T-helper 2 cell (primary cell): ENCODE measurements at regions not wholly inside any gene's neighbourhood (a gene's known extent, or its start where the extent isn't known, plus 50 kb on each side); places are given as distances from the start of the nearest gene placed in this dataset.
A peak's percentile ranks its signal among the peaks of the same experiment; 100 is the strongest.
"Not testable (repeated sequence)": the region's sequence is repeated elsewhere in the genome, so short reads cannot be mapped to it uniquely, and the experiment has no call there.

ENCODE experiments used
- DNase-seq, 5 experiments: peaks; one replicate each; pipeline versions ENCODE4 v3.0.0 to v3.0.0-alpha.2; 2012 to 2022

DNA sequence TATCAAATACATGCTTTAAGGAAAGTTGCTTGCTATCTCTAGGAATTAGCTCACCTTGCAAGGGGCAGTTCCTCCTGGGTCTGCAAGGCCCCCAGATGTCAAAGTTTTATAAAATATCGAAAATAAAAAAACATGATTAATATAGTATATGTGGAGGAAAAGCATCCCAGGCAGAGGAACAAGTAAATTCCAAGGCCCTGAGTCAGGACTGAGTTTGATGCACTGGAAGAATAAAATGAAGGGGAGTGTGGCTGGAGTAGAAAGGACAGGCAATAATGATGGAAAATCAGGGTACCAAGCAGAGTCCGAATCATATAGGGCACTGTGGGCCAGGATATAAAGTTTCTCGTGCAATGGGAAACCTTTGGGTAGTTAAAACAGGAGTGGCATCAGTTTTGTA, 112.4 kb upstream of the EEPD1 start:
- DNase-seq, result no peak

DNA sequence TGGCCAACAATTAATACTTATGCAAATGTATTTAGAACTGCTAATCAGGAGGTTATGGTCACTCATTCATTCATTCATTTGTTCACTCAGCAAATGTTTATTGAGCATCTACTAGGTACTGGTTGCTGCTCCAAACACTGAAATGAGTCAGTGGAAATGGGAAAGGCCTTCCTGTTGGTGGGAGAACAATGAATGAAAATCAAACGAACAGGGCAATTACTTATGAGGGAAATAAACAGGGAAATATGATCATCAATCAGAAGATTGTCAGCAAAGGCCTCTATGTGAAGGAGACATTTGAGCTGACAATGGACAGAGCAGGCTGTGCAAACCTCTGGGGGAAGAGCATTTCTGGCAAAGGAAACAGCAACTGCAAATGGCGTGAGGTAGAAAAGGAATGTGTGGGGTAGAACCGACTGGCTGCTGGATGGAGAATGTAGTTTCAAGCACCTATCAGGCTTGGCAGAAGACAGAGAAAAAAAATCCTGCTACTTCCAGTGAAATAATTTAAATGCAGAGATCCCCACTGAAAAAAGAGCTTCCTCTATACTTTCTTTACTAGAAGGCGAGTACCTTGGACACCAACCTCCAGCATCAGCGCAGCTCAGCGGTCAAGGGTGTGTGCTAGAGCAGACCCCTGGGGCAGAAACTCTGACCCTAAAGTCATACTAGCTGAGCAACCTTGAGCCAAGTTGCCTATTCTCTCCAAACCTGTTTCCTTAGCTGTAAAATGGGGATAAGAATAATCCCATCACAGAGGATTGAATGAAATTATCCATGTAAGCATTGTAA, 108.8 kb upstream of the EEPD1 start:
- no peak for DNase-seq

DNA sequence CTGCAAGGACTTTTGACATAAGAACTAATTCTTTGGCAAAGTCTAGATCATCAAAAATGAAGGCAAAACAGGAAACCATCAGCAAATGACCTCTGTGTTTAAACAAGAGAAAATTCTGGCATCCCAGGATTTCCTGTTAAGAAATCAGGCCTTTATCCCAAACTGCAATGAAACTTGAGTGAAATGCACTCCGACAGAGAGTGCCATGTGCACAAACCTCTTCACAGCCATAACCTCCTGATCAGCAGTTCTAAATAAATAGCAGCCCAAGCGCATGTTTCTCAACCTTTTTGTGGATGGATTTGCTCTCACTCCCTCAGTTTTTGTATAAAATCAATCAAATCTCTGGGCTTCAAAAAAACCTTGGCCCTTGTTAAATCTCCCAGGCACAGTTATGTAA, 107.7 kb upstream of the EEPD1 start:
- DNase-seq, result no peak

DNA sequence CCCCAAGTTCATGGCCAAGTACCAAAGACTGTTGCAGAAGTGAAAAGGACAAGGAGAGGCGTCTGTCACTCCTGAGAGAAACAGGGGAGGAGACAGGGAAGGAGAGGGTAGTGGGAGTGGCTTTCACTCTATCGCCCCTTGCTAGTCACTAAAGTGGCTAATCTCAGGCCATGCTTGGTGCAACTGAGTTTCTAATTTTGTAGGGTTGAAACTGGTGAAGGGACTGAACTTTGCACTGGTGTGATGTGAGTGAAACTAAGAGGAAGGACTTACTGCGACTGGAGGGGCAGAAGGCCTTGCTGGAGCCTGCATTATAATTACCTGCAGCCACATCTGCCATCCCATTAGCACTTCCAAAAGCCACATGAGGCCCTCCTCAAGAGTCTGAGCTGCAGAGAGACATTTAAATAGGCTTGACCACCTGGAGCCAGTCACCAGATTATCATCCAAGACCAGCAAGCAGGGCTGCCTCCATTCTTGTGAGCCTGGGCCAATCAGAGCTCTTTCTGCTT, 107.2 kb upstream of the EEPD1 start:
- no peak for DNase-seq

DNA sequence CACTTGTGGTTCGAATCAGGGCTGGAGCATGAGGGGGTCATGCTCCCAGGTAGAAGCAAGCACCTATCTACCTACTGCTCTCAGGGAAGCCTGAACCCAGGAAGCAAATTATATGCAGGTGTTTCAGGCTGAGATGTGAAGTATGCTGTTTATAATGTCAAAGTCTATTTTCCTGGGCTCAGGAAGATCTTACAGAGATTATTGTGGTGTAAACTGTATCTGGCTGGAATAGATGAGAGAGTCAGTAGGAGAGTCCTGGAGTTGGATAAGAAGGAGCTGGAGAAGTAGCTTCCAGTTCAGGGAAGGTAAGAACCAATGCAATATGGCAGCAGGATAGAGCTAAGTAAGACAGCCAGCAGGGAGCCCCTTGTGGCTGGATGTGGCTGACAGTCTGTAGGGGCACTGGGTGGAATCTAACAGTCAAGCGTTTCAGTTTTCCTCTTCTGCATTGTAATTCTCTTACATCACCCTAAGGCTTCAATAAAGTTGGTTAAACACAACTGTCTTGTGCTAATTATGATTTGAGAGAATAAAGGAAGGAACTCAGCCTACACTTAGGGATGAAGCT, 105.9 kb upstream of the EEPD1 start:
- DNase-seq, result no peak

DNA sequence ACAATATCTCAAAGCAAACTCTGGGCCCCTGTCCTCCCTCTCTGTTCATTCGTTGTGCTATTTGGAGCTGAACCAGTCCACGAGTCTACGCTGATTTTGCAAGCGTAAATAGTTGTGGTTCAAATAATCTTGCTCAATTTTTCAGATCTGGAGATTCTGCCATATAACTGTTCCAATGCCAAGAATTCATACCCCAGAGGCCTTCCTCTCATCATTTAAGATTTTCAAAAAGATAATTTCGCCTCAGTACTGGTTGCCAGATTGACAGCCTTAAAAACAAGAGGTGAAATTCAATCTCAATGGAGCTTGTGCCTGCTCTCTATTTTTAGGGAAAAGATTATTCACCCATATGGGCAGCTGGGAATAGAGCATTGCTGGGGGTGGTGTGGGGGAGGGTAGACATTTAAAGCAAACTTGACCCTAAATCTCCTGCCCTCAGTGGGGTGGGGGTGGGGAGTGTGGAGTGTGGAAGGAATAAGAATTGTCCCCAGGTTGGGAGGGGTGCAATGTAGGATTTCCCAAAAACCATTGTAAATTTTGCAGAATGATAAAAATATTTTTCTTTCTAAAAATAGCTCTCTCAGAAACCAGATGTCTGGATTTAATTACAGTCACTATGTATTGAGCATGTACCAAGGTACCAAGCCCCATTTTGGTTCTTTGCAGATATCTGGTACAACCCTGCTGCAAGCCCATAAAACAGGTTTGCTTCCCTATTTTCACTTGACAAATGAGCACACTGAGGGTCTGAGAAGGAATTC, 104.7 kb upstream of the EEPD1 start:
- DNase-seq, result no peak

DNA sequence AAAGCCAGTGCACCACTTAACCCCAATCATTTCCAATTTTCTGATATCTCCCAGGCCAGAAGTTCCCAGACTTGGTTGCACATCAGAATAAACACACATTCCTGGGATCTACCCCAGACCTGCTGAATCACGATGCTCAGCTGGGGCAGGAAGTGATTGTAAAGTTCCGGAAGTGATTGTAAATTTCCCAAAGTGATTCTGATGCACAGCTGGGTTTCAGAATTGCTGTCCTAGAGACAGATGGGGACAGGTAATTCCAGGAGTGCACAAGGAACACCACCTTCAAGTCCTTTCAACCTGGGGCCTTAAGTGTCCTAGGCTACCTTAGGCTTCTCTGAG, 104.2 kb upstream of the EEPD1 start:
- DNase-seq, result no peak

DNA sequence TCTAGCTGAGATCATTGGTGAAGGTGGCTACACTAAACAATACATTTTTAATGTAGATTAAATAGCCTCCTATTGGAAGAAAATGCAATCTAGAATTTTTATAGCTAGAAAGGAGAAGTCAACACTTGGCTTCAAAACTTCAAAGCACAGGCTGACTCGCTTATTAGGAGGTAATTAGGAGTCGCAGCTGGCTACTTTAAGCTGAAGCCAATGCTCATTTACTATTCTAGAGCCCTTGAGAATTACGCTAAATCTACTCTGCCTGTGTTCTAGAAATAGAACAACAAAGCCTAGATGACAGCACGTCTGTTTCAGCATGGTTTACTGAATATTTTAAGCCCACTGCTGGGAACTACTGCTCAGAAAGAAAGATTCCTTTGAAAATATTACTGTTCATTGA, 101.6 kb upstream of the EEPD1 start:
- DNase-seq, result no peak

DNA sequence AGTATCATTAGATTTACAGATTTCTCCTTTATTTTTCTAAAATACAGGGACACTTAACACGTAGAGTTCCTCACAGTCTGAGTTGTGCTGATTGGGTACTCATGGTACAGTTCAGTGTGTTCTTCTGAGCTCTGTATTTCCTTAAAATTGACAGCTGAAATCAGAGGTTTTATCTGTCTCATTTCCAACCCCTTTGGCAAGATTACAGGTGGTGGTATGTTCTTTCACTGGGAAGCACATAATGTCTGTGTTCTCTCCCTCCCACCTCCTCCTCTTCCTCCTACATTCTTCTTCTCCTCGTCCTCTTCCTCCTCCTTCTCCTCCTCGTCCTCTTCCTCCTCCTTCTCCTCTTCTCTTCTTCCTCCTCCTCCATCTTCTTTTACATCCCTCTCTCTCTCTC, 99.5 kb upstream of the EEPD1 start:
- DNase-seq, result no peak

DNA sequence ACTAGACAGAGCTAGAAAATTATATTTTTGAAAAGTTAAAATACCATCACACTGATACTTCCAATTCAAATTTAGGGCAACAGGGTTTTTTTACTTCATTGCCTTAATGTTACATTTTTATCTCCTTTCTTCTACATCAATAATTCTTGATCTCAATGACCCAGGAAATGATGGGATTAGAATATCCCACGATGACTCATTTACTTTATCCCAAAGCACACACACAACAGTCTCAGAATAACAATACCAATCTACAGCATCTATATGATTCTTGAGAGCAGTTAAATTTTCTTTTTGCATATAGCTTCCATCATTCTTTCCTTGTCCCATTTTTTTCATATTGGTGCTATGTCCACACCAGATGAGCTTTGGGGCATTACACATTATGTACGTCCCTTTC, 98.4 kb upstream of the EEPD1 start:
- no peak for DNase-seq

DNA sequence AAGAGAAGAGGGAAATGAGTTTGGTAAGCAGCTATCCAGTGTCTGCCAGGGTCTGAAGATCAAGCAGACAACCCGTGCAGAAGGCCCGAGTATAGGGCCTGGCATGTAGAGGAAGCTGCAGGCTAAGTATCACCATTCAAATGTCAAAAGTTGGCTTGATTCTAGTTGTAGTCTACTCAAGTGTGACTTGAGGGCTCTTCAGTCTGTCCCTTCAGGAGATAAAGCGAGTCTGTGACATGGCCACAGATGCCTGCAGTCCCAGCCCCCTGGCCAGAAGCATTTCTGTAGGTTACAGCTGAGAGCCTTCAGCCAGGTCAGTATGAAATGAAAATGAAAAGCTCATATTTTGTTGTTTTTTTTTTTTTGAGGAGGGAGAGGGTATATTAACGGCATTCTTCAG, 97.8 kb upstream of the EEPD1 start:
- no peak for DNase-seq

DNA sequence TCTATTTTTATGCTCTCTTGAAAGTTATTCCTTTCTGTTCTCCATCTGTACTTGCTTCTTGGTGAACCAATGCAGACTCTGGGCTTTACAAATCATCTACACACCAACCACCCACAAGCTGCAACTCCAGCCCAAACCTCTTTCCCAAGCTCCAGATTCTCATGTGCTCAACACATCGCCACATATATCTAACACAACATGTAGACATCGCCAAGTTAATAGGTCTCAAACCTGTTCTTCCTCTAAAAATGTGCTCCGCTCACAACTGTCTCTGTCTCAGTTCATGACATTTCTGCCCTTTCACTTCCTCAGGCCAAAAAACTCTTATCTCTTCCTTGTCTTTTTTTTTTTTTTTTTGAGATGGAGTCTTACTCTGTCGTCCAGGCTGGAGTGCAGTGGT, 95.7 kb upstream of the EEPD1 start:
- DNase-seq, result no peak

DNA sequence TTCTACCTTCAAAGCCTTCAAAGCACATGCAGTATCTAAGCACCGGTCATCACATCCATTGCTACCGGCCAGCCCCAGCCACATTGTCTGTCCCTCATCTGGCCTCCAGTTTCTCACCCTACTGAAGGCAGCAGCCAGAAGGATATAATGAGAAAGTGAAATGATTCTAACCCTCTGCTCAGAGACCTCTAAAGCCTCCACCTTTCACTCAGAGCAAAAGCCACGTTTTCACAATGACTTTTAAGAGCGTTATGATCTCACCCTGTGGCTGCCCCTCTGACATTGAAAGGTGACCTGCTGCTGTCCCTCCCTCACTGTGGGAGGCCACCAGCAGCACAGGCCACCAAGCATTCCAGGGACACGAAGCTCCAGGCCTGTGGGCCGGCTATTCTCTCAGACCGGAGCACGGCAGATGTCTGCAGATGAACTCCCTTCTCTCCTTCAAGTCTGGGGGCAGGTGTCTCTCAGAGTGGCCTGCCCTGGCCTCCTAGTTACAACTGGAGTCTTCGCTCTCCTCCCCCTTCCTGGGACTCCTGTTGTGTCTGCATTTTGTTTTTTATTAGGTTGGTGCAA, 94.9 kb upstream of the EEPD1 start:
- DNase-seq, result peak in 1 of 5 experiments; percentile 13

DNA sequence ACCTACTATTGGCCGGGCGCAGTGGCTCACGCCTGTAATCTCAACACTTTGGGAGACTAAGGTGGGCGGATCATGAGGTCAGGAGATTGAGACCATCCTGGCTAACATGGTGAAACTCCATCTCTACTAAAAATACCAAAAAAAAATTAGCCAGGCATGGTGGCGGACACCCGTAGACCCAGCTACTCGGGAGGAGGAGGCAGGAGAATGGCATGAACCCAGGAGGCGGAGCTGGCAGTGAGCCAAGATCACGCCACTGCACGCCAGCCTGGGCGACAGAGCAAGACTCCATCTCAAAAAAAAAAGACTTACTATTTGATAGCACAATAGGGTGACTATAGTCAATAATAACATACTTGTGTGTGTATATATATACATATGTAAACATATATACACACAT, 92.7 kb upstream of the EEPD1 start:
- not testable (repeated sequence) for DNase-seq

DNA sequence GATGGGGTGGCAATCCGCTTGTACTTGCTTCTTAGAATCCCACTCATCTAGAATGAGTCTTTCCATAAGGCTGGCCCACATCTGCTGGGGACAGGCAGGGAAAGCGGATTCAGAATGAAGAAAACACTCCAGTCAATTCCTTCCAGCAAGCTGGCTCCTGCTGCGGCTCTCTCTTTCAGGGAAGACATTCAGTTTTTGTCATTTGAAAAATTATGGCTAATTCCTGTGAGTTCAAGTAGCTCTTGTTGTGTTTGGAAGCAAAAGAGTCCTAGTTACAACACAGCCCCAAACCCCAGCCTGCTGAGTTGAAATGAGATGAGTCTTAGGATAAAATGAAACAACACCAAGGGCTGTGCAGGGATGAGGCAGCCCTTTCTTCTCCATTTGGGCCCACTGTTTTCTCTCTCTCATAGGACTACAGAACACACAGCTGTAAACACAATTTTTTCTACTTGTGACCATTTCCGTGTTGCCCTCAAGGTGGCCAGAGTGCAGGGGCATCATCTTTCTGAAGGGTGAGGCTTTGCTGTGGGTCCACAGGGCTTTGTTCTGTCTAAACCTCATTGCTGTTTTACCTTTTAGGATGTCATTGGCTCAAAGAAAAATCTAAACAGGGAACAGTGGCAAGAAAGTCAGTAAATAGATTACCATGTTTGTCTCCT, 90.8 kb upstream of the EEPD1 start:
- DNase-seq, result no peak

DNA sequence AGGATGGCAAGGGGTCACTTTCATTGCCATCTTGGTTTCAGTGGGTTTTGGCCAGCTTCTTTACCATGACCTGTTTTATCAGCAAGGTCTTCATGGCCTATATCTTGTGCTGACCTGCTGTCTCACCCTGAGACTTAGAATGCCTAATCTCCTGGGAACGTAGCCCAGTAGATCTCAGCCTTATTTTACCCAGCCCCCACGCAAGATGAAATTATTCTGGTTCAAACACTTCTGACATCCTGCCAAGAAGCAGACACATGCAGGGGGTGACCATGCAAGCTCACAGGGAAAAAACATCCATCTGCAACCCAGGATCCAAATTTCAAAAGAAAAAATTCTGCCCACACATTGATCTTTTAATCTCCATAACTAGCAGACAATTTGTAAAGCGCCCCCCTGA, 88.4 kb upstream of the EEPD1 start:
- DNase-seq, result no peak

DNA sequence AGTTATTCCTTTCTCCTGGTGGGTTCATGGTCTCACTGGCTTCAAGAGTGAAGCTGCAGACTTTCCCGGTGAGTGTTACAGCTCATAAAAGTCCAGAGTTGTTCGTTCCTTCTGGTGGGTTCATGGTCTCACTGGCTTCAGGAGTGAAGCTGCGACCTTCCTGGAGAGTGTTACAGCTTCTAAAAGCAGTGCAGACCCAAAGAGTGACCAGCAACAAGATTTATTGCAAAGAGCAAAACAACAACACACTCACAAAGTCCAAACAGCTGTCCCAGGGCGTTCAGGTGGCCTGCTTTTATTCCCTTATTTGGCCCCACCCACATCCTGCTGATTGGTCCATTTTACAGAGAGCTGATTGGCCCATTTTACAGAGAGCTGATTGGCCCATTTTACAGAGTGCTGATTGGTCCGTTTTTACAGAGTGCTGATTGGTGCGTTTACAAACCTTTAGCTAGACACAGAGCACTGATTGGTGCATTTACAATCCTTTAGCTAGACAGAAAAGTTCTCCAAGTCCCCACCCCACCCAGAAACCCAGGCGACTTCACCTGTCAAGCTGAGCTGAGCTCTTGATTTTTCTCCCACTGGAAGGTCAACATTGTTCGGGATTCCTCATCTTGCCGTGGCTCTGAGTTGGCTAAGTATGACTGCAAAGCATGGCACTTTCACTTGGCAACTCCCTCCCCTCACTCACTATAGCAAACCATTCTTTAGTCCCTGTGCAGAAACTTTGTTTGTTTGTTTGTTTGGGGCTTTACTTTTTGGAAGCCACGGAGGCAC, 87.3 kb upstream of the EEPD1 start:
- DNase-seq, result not testable (repeated sequence)

DNA sequence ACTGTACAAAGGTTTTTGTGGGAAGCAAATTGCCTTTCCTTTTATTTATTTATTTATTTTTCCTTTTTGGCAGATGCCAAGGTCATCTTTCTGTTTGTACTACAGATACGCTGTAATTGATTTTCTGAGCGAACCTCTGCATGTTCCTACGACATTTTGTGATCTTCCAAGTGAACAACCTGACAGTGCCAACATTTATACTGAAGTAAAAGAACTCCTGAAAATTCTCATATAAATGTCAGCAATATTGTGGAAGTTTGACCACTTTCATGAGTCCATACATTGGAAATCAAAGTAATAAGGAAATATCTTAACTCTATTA, 86.8 kb upstream of the EEPD1 start:
- DNase-seq, result no peak

DNA sequence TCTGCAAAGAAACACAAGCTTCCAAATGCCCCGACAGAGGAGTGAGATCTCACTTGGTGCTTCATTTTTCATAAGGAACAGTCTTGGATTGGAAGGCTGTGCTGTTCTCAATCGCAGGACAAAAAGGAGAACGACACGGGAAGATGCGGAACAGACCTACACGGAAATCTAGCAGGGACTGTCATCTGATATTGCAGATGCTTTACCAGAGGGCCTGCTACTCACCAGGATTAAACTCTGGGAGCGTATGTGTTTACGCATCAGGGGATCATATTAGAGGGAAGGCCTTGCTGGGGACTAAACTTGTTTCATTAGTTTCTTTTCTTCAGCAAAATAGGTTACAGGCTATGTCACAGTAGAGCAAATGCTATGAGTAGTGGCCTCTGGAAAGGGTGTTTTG, 82.8 kb upstream of the EEPD1 start:
- no peak for DNase-seq

DNA sequence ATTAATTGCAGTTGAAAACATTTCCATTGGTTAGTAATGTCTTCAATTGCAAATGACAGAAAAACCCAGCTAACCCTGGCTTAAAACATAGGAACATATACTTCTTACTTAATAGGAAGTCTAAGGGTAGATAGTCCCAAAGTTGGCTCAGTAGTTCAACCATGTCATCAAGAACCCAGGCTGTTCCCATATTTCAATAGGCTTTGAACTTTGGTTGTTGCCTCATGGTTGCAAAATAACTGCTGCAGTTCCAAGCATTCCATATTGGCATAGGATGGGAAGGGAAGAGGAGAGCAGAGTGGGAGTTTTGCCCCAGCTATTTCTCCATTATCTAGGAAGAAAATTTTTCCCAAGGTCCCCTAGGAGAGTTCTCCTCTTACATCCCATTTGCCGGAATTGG, 81.4 kb upstream of the EEPD1 start:
- no peak for DNase-seq

DNA sequence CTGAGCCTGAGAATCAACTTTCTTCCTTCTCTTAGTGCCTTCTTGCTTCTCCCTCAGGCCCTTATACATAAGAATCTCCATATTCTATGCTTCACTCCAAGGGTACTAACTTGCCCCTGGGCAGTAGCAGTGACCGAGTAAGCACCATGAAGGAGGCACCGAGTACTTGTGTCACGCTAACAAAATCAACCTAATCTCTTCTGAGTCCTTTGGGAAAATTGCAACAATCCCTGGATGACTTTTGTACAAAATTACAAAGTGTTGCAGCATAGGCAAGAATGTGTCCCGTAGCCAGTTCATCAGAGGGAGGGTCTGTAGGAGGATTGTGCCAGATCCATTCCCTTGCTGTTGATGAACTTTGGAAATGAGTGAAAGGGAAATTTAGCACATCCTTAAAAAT, 80.4 kb upstream of the EEPD1 start:
- DNase-seq, result no peak

DNA sequence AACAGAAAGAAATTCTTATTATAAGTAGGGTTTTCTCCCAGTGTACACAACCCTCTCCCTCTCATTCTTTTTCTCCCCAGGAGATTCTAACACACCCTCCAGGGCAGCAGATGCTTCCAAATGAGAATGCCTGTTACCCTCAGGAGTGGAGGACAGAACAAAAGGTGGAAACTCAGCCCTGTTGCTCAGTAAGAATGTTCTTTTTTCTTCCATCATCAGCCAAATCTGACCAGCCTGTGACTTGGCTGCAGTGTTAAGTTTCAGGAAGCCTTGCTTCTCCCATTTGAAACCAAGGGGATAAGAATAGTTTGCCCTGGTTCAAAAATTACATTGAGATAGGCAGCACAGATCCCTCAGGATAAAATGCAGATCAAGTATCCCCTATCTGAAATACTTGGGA, 77.5 kb upstream of the EEPD1 start:
- DNase-seq, result no peak

DNA sequence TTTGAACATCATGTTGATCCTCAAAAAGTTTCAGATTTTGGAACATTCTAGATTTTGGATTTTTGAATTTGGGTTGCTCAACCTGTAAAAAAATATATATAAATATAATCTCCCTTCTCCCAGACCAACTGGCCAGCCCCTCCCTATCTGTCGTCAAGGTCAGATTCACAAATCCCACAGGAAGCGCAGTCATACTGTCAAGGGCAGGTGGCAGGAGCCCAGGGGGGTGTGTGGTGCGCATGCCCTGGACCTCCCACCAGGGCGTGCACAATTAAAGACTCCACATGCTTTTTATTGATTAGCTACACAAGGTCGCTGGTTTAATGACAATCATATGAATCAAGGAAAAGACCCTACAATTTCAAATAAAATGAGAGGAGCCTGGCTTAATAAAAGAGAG, 77.0 kb upstream of the EEPD1 start:
- no peak for DNase-seq
